Liver (tissue), 8 donors: ENCODE measurements at regions not wholly inside any gene's neighbourhood (a gene's known extent, or its start where the extent isn't known, plus 50 kb on each side); places are given as distances from the start of the nearest gene placed in this dataset.

Experiments
- DNase-seq: peaks from one replicate; pipeline ENCODE4 v3.0.0-alpha.2; 2017; ENCODE audit warnings: low spot score
- H3K27ac ChIP-seq, 2 donors: one replicate each; pipeline ENCODE4 v1.7.0; 2013; ENCODE audit warnings: inconsistent platforms in 2 of 2, low read length in 2 of 2, control low read depth in 1 of 2, low read depth in 1 of 2, mild to moderate bottlenecking in 1 of 2
- H3K27me3 ChIP-seq, 4 donors: one replicate each; pipeline versions ENCODE4 v1.6.1 to v1.7.0; 2013; ENCODE audit warnings: low read length in 3 of 4, inconsistent platforms in 1 of 4, mild to moderate bottlenecking in 1 of 4, moderate library complexity in 1 of 4; ENCODE audit not compliant: control insufficient read depth in 4 of 4, insufficient read depth in 4 of 4
- H3K36me3 ChIP-seq, 4 donors: one replicate each; pipeline versions ENCODE4 v1.6.1 to v1.7.0; 2013; ENCODE audit warnings: low read length in 3 of 4, mild to moderate bottlenecking in 3 of 4, low read depth in 1 of 4, moderate library complexity in 1 of 4; ENCODE audit not compliant: control insufficient read depth in 4 of 4, insufficient read depth in 3 of 4
- H3K4me1 ChIP-seq, 4 donors: one replicate each; pipeline versions ENCODE4 v1.6.1 to v1.7.0; 2013; ENCODE audit warnings: low read length in 3 of 4, mild to moderate bottlenecking in 3 of 4, moderate library complexity in 1 of 4; ENCODE audit not compliant: control insufficient read depth in 4 of 4, insufficient read depth in 4 of 4
- H3K4me3 ChIP-seq, 3 donors: one replicate each; pipeline versions ENCODE4 v1.6.1 to v1.7.0; 2013; ENCODE audit warnings: low read length in 3 of 3, control low read depth in 1 of 3, low read depth in 1 of 3, mild to moderate bottlenecking in 1 of 3
- H3K9ac ChIP-seq, 2 donors: one replicate each; pipeline ENCODE4 v1.7.0; 2013; ENCODE audit warnings: low read length in 2 of 2, mild to moderate bottlenecking in 2 of 2, moderate library complexity in 2 of 2, control low read depth in 1 of 2, low read depth in 1 of 2
- H3K9me3 ChIP-seq, 4 donors: one replicate each; pipeline versions ENCODE4 v1.6.1 to v1.7.0; 2013; ENCODE audit warnings: low read length in 3 of 4; ENCODE audit not compliant: control insufficient read depth in 4 of 4
- FOXA1 ChIP-seq: IDR thresholded peaks from 2 replicates; pipeline ENCODE4 v1.6.1; 2016; ENCODE audit warnings: antibody characterized with exemption
- FOXA2 ChIP-seq: IDR thresholded peaks from 2 replicates; pipeline ENCODE4 v1.6.1; 2016; ENCODE audit warnings: antibody characterized with exemption
- JUND ChIP-seq, 2 donors: IDR thresholded peaks; 2 replicates each; pipeline ENCODE4 v1.6.1; 2016; ENCODE audit warnings: antibody characterized with exemption in 2 of 2
- NR2F2 ChIP-seq: IDR thresholded peaks from 2 replicates; pipeline ENCODE4 v1.6.1; 2016; ENCODE audit warnings: antibody characterized with exemption
- RXRA ChIP-seq, 2 donors: IDR thresholded peaks; 2 replicates each; pipeline ENCODE4 v1.6.1; 2017 to 2018; ENCODE audit warnings: antibody characterized with exemption in 2 of 2, mild to moderate bottlenecking in 1 of 2
- TAF1 ChIP-seq: conservative IDR thresholded peaks from 2 replicates; pipeline ENCODE4 v1.6.1; 2016; ENCODE audit warnings: antibody characterized with exemption, mild to moderate bottlenecking
- YY1 ChIP-seq: IDR thresholded peaks from 2 replicates; pipeline ENCODE4 v1.6.1; 2016; ENCODE audit warnings: antibody characterized with exemption, mild to moderate bottlenecking
- WGBS: extraction: QIAGEN DNeasy Blood & Tissue Kit; methylation state at CpG from one replicate; pipeline ENCODE4 v1.1.7; 2013; 5-methylcytosine and 5-hydroxymethylcytosine counted together
- TF ChIP-seq, protein P1 (sequence below): fragments of 150-350 bp; IDR thresholded peaks from 2 replicates; pipeline ENCODE4 v1.5.1; 2017; ENCODE audit warnings: improper control_type of control experiment, low read depth, low read length; ENCODE audit not compliant: missing input control
- TF ChIP-seq, protein P2 (sequence below): IDR thresholded peaks from 2 replicates; pipeline ENCODE4 v1.6.1; 2016; ENCODE audit warnings: antibody characterized with exemption, mild to moderate bottlenecking
- TF ChIP-seq, protein P3 (sequence below): IDR thresholded peaks from 2 replicates; pipeline ENCODE4 v1.6.1; 2016; ENCODE audit warnings: antibody characterized with exemption
- donor health status: healthy.
- donor health status: healthy.
- donor health status: healthy.
- donor health status: healthy.
- donor health status: healthy.

DNA sequence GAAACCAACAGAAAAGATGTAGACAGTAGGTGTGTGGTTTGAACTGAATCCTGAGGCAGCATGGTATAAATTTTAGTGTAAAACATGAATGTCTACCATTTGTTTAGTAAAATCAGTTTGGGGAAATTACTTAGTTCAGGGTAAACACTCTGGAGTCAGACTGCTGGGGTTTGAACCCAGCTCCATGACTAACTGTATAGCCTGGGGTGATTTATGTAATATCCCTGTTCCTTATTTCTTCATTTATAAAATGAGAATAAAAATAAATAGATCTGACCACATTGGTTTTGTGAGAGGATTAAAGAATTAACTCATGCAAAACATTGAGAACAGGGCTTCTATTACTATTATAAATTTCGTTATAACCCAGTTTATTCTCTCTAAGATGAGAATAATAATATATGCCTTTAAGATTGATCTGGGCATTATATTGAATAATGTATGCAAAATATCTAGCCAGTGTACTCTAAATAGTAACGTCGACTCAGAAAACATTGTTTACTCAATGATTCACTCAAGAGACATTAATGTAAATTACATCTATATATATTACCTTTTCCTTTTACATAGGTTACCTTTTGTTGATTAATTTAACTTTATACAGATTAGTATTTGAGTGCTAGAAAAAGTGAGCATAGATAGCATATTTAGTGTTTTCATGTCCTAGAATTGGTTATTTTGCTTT is 120.6 kb upstream of the KCNJ16 start (continued):
- TF ChIP-seq, protein P1, sequence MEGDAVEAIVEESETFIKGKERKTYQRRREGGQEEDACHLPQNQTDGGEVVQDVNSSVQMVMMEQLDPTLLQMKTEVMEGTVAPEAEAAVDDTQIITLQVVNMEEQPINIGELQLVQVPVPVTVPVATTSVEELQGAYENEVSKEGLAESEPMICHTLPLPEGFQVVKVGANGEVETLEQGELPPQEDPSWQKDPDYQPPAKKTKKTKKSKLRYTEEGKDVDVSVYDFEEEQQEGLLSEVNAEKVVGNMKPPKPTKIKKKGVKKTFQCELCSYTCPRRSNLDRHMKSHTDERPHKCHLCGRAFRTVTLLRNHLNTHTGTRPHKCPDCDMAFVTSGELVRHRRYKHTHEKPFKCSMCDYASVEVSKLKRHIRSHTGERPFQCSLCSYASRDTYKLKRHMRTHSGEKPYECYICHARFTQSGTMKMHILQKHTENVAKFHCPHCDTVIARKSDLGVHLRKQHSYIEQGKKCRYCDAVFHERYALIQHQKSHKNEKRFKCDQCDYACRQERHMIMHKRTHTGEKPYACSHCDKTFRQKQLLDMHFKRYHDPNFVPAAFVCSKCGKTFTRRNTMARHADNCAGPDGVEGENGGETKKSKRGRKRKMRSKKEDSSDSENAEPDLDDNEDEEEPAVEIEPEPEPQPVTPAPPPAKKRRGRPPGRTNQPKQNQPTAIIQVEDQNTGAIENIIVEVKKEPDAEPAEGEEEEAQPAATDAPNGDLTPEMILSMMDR = no peak
- TF ChIP-seq FOXA2 = no peak

DNA sequence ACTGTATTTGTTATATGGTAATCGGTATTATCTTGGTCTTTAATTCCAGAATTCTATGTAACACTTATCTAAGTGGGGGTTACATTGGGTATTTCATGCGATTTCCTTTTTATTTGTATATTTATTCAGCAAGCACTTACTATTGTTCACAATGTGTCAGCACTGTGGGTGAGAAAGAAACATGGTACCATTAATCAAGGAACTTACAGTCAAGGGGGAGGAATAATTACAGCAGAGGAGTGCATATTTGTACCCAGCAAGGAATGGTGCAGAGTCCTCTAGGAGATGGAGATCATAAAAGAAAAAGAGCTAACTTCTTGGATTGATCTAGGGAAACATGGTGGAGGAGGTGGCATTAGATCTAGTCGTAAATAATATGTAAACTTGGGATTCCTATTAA is 117.0 kb upstream of the KCNJ16 start:
- no peak overlapping the region for H3K27ac ChIP-seq
- 81% methylated on average over 3 of the region's 3 CpGs for WGBS
- H3K4me3 ChIP-seq = no peak overlapping the region
- DNase-seq = no peak
- no peak for TF ChIP-seq RXRA (IDR thresholded peaks at IDR 0.05)
- TF ChIP-seq TAF1 = no peak
- TF ChIP-seq JUND (IDR thresholded peaks at IDR 0.05) = no peak
- H3K9me3 ChIP-seq = no peaks in the 10 kb centered on the region
- no peaks in the 10 kb centered on the region for H3K36me3 ChIP-seq
- no peaks in the 10 kb centered on the region for H3K4me1 ChIP-seq
- no peak overlapping the region for H3K9ac ChIP-seq
- peaks cover 0 to 8% (median 2%) of the 10 kb centered on the region in 4 donors for H3K27me3 ChIP-seq

DNA sequence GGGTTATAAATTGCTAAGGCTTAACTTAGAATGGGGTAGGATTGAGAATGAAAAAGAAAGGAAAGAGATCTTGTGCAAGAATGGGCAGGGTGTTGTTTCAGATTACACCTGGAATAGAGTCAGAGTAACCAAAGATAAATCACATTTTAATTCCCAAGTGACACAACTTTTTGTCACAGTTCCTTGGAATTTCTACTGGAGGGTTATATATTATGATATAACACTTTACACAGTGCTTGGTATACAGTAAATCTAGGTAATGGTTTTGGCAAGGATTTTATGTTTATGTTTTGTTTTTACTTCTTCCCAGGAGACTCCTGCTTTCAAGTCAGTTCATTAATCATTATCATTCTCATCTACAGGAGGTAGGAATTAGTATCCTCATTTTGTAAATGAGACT is 115.7 kb upstream of the KCNJ16 start:
- H3K36me3 ChIP-seq = no peaks in the 10 kb centered on the region
- H3K9ac ChIP-seq = no peak overlapping the region
- peaks cover 0 to under 1% (median 0%) of the 10 kb centered on the region in 4 donors for H3K9me3 ChIP-seq
- no peak overlapping the region for H3K27ac ChIP-seq
- TF ChIP-seq, protein P2, sequence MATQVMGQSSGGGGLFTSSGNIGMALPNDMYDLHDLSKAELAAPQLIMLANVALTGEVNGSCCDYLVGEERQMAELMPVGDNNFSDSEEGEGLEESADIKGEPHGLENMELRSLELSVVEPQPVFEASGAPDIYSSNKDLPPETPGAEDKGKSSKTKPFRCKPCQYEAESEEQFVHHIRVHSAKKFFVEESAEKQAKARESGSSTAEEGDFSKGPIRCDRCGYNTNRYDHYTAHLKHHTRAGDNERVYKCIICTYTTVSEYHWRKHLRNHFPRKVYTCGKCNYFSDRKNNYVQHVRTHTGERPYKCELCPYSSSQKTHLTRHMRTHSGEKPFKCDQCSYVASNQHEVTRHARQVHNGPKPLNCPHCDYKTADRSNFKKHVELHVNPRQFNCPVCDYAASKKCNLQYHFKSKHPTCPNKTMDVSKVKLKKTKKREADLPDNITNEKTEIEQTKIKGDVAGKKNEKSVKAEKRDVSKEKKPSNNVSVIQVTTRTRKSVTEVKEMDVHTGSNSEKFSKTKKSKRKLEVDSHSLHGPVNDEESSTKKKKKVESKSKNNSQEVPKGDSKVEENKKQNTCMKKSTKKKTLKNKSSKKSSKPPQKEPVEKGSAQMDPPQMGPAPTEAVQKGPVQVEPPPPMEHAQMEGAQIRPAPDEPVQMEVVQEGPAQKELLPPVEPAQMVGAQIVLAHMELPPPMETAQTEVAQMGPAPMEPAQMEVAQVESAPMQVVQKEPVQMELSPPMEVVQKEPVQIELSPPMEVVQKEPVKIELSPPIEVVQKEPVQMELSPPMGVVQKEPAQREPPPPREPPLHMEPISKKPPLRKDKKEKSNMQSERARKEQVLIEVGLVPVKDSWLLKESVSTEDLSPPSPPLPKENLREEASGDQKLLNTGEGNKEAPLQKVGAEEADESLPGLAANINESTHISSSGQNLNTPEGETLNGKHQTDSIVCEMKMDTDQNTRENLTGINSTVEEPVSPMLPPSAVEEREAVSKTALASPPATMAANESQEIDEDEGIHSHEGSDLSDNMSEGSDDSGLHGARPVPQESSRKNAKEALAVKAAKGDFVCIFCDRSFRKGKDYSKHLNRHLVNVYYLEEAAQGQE = no peak
- TF ChIP-seq NR2F2 = no peak
- TF ChIP-seq FOXA1 = no peak
- TF ChIP-seq, protein P3, sequence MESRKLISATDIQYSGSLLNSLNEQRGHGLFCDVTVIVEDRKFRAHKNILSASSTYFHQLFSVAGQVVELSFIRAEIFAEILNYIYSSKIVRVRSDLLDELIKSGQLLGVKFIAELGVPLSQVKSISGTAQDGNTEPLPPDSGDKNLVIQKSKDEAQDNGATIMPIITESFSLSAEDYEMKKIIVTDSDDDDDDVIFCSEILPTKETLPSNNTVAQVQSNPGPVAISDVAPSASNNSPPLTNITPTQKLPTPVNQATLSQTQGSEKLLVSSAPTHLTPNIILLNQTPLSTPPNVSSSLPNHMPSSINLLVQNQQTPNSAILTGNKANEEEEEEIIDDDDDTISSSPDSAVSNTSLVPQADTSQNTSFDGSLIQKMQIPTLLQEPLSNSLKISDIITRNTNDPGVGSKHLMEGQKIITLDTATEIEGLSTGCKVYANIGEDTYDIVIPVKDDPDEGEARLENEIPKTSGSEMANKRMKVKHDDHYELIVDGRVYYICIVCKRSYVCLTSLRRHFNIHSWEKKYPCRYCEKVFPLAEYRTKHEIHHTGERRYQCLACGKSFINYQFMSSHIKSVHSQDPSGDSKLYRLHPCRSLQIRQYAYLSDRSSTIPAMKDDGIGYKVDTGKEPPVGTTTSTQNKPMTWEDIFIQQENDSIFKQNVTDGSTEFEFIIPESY = no peak
- no peak for TF ChIP-seq YY1
- no peak for DNase-seq
- no peaks in the 10 kb centered on the region for H3K4me1 ChIP-seq
- H3K27me3 ChIP-seq = peaks cover 0 to 9% (median 2%) of the 10 kb centered on the region in 4 donors
- no peak overlapping the region for H3K4me3 ChIP-seq
